ENCODE measurements at regions not wholly inside any gene's neighbourhood (a gene's known extent, or its start where the extent isn't known, plus 50 kb on each side); places are given as distances from the start of the nearest gene placed in this dataset.

DNA sequence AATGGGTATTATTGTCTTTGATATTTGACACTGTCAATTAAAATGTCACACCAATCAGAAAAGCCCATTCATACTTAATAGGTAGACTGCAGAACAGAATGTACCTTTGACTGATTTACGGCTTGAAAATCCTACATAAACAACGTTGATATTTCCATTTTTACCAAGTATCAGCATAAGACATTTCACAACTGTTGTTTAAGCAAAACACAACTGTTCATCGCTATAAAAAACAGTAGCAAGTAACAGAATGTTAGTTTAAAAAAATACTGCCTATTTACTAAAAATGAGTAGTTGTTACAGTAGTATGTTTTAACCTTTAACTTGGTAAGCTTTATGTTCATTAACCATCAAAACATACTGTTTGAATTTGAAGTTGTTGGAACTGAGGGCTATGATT lies 1096.6 kb downstream of the PCDH17 start:
- DNase-seq = no peak
- H3K27me3 ChIP-seq = no peaks in the 10 kb centered on the region
- H3K4me3 ChIP-seq = no peak overlapping the region
- no peak overlapping the region for H3K27ac ChIP-seq
- no peaks in the 10 kb centered on the region for H3K4me1 ChIP-seq
- intact Hi-C loops (cut with DNase I) = no loop called here
- H3K9me3 ChIP-seq = no peaks in the 10 kb centered on the region
- ATAC-seq = no peak
- WGBS, 2 donors = 49 to 51% methylated on average over 3 of the region's 3 CpGs
- TF ChIP-seq POLR2A (IDR thresholded peaks at IDR 0.05) (no peak), CTCF (IDR thresholded peaks at IDR 0.05) (no peak)
- H3K36me3 ChIP-seq (replicated peaks in 1 of 2; ENCODE audit: insufficient read depth in 1 of 2, low read depth in 2 of 2) = no peaks in the 10 kb centered on the region

GRCh38 chr13:58729361-58729760 lies 1097.8 kb downstream of the PCDH17 start:
- intact Hi-C loops (cut with DNase I) = no loop called here
- Histone ChIP-seq H3K4me1 (no peaks in the 10 kb centered on the region), H3K4me3 (no peak overlapping the region), H3K27ac (no peak overlapping the region), H3K36me3 (replicated peaks in 1 of 2; ENCODE audit: insufficient read depth in 1 of 2, low read depth in 2 of 2) (no peaks in the 10 kb centered on the region), H3K27me3 (no peaks in the 10 kb centered on the region), H3K9me3 (no peaks in the 10 kb centered on the region)
- DNase-seq (no peak), ATAC-seq (no peak)
- TF ChIP-seq CTCF (IDR thresholded peaks at IDR 0.05) (no peak), POLR2A (IDR thresholded peaks at IDR 0.05) (no peak)
- WGBS, 2 donors = 28 to 32% methylated on average over 1 of the region's 1 CpG

DNA sequence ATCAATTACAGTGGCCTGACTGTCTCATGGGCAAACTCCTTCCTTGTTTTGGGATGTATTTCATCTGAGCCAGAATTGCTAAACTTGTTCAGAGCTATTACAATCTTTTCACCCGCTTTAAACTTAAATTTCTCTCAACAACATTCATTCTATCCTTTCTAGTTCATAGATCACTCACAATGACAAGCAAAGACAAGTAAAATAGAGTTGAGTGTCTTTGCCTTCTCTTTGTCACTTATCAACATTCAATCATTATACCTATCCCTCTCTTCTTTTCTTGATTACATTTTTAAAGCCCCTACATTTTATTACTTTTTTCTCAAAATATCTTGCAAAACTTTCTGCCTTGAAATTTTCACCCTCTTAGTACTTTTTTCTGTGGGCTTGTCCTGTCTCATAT lies 1113.1 kb downstream of the PCDH17 start:
- Histone ChIP-seq H3K36me3 (replicated peaks in 1 of 2; ENCODE audit: insufficient read depth in 1 of 2, low read depth in 2 of 2) (no peaks in the 10 kb centered on the region), H3K4me3 (no peak overlapping the region), H3K27ac (no peak overlapping the region), H3K4me1 (no peaks in the 10 kb centered on the region), H3K27me3 (no peaks in the 10 kb centered on the region), H3K9me3 (no peaks in the 10 kb centered on the region)
- intact Hi-C loops (cut with DNase I) = no loop called here
- ATAC-seq = no peak
- WGBS, 2 donors = 72 to 89% methylated on average over 1 of the region's 1 CpG
- TF ChIP-seq POLR2A (IDR thresholded peaks at IDR 0.05) (no peak), CTCF (IDR thresholded peaks at IDR 0.05) (no peak)
- DNase-seq = no peak

DNA sequence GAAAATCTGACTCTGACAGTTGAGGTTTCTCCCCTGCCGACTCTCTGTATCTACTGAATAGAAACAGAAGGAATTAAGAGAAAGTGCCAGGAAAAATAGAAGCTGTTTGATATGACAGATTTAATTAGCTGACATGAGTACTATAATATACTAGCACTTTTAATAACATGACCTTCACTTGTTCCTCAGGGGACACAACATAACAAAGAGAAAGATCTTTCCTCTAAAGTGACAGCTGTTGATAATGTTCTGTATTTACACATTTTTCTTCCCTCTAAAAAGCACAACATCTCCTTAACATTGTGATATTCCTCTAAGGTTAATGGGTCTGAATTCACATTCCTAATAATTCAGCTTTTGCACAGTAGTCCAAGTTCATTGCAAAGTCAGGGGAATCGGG lies 1136.0 kb downstream of the PCDH17 start:
- H3K27me3 ChIP-seq = no peaks in the 10 kb centered on the region
- no peaks in the 10 kb centered on the region for H3K36me3 ChIP-seq (replicated peaks in 1 of 2; ENCODE audit: insufficient read depth in 1 of 2, low read depth in 2 of 2)
- H3K4me3 ChIP-seq = no peak overlapping the region
- DNase-seq (no peak), ATAC-seq (no peak)
- no peak overlapping the region for H3K27ac ChIP-seq
- WGBS, 2 donors = 33 to 36% methylated on average over 2 of the region's 2 CpGs
- H3K9me3 ChIP-seq = no peaks in the 10 kb centered on the region
- intact Hi-C loops (cut with DNase I) = no loop called here
- no peak for TF ChIP-seq CTCF (IDR thresholded peaks at IDR 0.05)
- no peak for TF ChIP-seq POLR2A (IDR thresholded peaks at IDR 0.05)
- no peaks in the 10 kb centered on the region for H3K4me1 ChIP-seq

DNA sequence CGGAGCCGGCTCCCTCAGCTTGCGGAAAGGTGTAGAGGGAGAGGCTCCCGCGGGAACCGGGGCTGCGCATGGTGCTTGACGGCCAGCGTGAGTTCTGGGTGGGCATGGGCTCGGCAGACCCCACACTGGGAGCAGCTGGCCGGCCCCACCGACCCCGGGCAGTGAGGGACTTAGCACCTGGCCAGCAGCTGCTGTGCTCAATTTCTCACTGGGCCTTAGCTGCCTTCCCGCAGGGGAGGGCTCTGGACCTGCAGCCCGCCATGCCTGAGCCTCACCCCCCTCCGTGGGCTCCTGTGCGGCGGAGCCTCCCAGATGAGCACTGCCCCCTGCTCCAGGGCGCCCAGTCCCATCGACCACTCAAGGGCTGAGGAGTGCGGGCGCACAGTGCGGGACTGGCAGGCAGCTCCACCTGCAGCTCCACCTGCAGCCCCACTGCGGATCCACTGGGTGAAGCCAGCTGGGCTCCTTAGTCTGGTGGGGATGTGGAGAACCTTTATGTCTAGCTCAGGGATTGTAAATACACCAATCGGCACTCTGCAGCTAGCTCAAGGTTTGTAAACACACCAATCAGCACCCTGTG lies 1141.8 kb downstream of the PCDH17 start:
- no peak overlapping the region for H3K27ac ChIP-seq
- H3K36me3 ChIP-seq (replicated peaks in 1 of 2; ENCODE audit: insufficient read depth in 1 of 2, low read depth in 2 of 2) = no peaks in the 10 kb centered on the region
- TF ChIP-seq CTCF (IDR thresholded peaks at IDR 0.05) = no peak
- no peak for TF ChIP-seq POLR2A (IDR thresholded peaks at IDR 0.05)
- H3K4me1 ChIP-seq = no peaks in the 10 kb centered on the region
- H3K4me3 ChIP-seq = no peak overlapping the region
- WGBS, 2 donors = 87 to 94% methylated on average over 9 to 18 of the region's 25 CpGs
- intact Hi-C loops (cut with DNase I) = no loop called here
- ATAC-seq (no peak), DNase-seq (no peak)
- no peaks in the 10 kb centered on the region for H3K27me3 ChIP-seq
- H3K9me3 ChIP-seq = no peaks in the 10 kb centered on the region
